HG03439 (cell line): ENCODE measurements at regions not wholly inside any gene's neighbourhood (a gene's known extent, or its start where the extent isn't known, plus 50 kb on each side); places are given as distances from the start of the nearest gene placed in this dataset.

Source experiments
- ATAC-seq: cut with Tn5 transposase; IDR thresholded peaks from one replicate; pipeline ENCODE4 v1.9.1; 2021; ENCODE audit warnings: mild to moderate bottlenecking, moderate library complexity; ENCODE audit not compliant: unreplicated experiment

- ATAC-seq = no peak
Observed at GRCh38 chr2:18503376-18504228, 56.9 kb downstream of the RDH14 start.

DNA sequence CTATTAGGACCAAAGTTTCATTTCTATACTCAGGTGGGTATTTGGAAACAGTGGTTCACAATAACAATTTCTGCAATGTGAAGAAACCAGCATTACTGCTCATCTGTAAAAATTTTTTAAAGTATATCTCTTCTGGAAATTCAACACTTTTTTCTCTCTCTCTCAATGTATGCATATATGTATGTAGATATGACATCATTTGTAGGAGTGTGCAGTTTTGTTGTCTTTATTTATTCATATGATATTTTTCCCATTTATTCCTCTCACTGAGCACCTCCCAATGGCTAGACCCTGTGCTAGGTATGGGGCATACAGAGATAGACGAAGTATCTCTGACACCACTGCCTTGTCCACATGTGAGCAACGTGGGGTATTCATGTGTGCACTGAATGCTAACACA, 58.3 kb downstream of the RDH14 start:
- no peak for ATAC-seq

DNA sequence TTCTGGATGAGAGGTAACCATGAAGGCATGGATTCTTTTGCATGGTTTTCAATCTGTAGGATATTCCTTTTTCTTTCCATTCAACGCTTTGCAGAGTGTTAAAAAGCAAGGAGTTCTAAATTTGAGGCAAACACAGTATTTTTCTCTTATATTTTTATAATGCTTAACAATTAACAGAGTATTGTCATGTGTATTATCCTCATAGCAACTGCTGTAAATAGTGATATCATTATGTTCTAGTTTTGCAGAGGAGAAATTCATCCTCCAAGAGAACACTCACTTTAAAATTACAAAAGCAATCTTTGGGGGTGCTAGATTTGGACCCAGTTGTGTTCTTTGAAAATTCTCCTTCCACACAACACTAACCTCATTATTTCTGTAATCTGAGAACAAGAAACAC, 58.7 kb downstream of the RDH14 start:
- no peak for ATAC-seq

DNA sequence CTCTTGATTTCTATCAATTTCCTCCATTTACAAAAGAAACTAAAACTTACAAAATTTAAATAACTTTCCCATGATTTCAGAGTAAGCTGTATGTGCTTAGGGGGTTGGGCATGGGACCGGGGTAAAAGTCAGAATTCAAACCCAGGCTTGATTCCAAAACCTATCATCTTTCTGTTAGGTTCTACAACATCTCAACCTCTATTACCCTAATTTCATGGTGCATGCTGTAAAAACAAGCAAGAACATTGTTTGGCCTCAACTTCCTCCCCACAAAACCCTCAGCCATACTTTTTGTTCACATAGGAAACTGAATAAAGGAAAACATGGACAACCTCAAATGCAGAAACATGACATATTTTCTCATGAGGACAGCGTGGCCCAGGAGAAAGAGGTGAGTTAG, 59.3 kb downstream of the RDH14 start:
- no peak for ATAC-seq

DNA sequence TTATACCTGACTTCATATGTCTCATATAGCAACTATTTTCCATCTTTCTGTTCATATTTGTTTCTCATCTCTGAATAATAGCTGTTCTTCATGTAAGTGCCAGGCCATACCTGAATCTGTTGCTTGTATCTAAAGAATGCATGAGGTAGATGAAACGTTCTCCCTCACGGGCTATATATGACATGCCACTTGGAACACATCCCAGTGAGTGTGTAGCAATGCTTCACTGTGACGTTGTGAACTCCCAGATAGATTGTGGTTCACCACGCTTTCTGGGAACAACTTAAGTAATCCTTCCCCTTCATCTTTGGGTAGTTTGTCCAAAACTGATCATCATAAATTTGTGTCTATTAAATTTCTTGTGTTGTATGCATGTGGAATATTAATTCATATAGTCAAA, 60.1 kb downstream of the RDH14 start:
- ATAC-seq = no peak

- no peak for ATAC-seq
Observed at GRCh38 chr2:18498531-18498930, 61.9 kb downstream of the RDH14 start.

- ATAC-seq = no peak
Observed at GRCh38 chr2:18496516-18496915, 63.9 kb downstream of the RDH14 start.

DNA sequence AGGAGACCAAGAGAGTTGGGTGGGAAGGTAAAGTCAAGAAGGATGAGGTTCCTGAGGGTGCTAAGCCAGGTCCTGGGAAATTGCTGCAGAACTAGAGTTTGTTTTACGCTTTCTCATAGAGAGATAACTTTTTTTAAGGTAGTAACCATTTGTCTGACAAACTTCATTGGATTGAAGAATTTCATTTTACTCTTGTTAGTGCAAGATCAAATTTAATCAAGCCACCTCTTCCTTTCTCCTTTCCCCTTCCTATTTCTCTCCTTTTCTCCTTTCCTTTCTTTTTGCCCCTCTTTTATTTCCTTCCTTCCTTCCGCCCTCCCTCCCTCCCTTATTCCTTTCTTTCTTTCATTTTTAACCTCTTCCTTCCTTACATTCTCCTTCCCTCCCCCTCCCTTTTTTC, 65.4 kb downstream of the RDH14 start:
- ATAC-seq = no peak

GRCh38 chr2:18492721-18493120, 67.7 kb downstream of the RDH14 start:
- ATAC-seq = no peak

DNA sequence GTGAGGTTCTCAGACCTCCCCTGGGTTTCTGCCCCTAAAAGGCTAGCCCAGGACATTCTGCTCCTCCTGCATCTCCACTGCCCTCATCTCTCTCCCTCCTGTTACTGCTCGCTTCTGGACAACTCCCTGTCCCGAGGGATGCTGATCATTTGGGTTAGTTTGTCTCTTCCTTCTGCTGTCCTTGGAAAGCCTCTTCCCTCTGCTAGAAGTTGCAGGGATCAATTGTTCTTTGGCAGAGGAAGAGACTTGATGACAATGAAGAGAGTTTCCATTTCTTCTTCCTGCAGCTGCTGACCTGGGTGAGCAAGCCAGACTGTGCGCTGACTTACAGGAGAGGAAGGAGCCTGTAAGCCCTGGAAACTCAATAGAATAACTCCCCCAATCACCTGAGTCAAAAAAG, 68.9 kb downstream of the RDH14 start:
- no peak for ATAC-seq

DNA sequence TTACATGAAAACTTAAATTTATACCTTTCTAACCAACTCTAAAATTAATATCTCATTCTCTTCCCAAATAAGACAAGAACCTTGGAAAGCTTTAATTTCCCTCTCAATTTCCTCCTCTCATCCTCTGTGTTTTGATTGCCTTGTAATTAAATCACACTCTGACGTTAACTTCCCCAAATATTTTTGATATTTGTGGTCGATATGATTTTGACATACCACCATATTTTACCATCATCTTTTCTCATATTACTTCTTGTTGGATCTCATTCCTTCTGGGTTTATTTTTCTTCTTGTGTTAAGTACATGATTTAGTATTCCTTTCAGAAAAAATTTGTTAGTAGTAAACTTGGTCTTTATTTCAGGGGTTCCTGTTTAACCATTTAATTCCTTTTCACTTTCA, 69.6 kb downstream of the RDH14 start:
- ATAC-seq = no peak

DNA sequence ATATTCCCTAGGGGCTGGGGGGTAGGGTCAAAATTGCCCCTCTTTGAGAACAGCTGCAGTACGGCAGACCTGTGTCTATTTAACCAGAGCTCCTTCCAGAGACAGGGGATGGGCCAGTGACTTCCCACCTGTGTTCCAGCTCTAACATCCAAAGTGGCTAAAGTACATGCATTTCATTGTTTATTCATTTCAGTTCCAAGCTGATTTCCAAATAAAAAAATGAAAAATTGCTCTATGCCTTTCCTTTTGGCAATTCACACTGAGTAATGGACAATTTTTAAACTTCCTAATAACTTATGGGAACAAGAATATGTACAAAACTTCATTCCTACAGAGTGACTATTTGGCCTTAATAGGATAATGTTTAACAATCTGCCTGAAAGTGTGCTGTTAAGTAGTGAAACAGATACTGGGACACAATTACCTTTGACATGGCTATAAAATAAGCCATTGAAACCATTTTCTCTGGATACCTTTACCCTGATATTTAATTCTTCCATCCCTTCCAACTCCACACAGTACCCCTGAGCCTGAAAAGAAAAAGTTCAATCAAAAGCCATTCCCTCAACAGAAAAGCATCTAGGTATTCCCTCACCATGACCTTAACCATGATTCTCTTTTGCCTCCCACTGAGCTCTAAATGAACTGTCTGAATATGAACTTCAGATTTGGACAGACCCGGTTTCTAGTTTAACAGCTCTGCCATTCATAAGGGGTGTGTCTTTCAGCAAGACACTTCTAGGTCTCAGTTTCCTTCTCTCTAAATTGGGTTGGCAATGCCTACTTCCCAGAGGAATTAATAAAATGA, 73.1 kb downstream of the RDH14 start:
- ATAC-seq = no peak

- ATAC-seq = no peak
Observed at GRCh38 chr2:18484625-18485024, 75.8 kb downstream of the RDH14 start.

- no peak for ATAC-seq
Observed at GRCh38 chr2:18483896-18484295, 76.6 kb downstream of the RDH14 start.

DNA sequence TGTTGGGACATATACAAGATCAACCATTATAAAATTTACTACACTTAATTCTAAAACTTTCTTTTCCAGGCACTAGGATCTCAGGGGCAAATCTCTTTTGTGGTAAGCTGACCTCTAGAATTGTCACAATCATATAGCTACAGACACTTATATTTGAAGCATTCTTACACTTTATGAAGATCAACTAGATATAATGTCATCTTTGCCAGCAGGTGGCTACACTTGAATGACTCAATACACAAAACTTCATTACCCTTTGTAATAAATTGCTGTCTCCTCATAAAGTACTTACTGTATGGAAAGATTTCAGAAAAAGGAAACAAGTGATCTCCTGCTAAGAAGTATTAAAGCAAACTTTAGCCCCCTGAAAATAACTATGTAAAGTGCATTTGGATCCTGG, 77.8 kb downstream of the RDH14 start:
- no peak for ATAC-seq

GRCh38 chr2:18479947-18480369, 80.5 kb downstream of the RDH14 start:
- no peak for ATAC-seq

- ATAC-seq = no peak
Observed at GRCh38 chr2:18477293-18477692, 83.2 kb downstream of the RDH14 start.

GRCh38 chr2:18476484-18476883, 84.0 kb downstream of the RDH14 start:
- no peak for ATAC-seq

- no peak for ATAC-seq
Observed at GRCh38 chr2:18475884-18476283, 84.6 kb downstream of the RDH14 start.

DNA sequence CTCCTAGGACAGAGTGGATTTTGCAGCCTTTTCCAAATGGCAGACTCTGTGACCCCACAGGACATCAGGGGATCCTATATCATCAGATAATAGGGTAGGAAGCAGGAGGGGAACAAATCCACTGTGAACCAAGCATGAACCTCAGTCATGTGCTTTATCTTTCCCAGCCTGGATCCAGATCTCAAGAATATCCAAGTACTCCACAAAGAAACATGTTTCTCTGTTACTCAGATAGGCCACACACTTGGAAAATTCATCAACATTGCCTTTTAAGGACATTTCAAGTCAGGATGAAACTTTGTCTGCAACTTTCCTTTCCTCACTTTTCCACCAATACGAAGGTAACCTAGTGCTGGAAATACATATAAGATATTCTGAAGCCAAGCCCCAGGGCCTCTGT, 85.8 kb downstream of the RDH14 start:
- no peak for ATAC-seq

DNA sequence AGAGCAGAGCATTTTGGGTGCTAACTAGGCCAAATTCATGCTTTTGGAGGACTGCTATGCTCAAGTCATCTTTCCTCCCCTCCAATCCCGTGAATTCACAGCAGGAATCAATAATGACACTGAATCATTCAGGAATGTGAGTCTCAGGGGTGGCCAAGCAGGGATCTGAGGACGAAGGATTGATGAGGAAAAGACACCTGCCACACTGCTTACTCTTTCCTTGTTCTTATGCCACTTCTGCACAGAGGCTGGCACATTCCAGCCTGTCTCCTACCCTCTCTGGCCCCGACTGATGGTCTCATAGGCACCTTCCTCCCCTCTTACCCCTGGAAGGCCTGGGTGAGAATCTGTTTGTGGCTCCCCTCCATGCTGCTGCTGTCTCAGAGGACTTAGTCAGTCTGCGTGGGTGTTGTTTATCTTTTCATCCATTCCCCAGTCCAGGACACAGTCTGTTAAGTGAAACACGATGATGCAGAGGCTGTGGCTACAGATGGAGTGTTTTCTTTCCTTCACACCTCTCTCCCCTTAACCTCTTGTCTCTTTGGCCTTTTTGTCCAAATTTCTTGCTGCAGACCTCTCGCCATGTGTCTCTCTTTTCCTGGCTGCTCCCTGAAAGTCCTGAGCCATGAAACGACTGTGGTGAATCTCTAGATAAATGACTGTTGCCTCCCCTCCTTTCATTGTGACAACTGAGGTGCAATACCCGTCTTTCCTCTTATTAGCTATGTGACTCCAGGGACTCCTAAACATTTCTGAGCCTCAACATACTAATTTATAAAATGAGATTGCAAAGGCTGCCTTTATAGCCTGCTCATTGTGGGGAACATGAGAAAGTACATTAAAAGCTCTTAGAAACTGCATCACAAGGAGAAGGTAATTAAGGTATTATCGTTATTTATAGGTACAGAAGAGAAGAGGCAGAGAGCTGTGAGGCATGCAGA, 86.9 kb downstream of the RDH14 start:
- ATAC-seq = no peak
